SU-DHL-6 (cell line): ENCODE measurements at regions not wholly inside any gene's neighbourhood (a gene's known extent, or its start where the extent isn't known, plus 50 kb on each side); places are given as distances from the start of the nearest gene placed in this dataset.

Source experiments
- CTCF ChIP-seq: fragments of 200-600 bp; sonication (generic); IDR thresholded peaks from one replicate; pipeline ENCODE4 v1.5.1; 2017; ENCODE audit warnings: antibody characterized with exemption, mild to moderate bottlenecking, low read length, moderate library complexity; ENCODE audit not compliant: insufficient read depth, poor library complexity, severe bottlenecking
- EZH2phosphoT487 ChIP-seq: fragments of 200-600 bp; sonication (generic), shearing (Covaris generic); conservative IDR thresholded peaks from 2 replicates; pipeline ENCODE4 v1.6.1; 2018; ENCODE audit warnings: mild to moderate bottlenecking, antibody characterized with exemption, low read length, moderate library complexity, mixed read lengths

GRCh38 chr15:93859176-93859575, 372.2 kb upstream of the MCTP2 start:
- TF ChIP-seq CTCF (no peak), EZH2phosphoT487 (no peak)
